Urothelium cell line (cell line): ENCODE measurements at regions not wholly inside any gene's neighbourhood (a gene's known extent, or its start where the extent isn't known, plus 50 kb on each side); places are given as distances from the start of the nearest gene placed in this dataset.
A peak's percentile ranks its signal among the peaks of the same experiment; 100 is the strongest.

Experiments used
- DNase-seq: peaks from one replicate; pipeline ENCODE4 v3.0.0; 2011; ENCODE audit warnings: low spot score, mixed read lengths
- FAIRE-seq: peaks from 2 replicates; lab custom pipeline; 2011; peaks lifted over from hg19 to GRCh38; lab: Jason Lieb, UNC

DNA sequence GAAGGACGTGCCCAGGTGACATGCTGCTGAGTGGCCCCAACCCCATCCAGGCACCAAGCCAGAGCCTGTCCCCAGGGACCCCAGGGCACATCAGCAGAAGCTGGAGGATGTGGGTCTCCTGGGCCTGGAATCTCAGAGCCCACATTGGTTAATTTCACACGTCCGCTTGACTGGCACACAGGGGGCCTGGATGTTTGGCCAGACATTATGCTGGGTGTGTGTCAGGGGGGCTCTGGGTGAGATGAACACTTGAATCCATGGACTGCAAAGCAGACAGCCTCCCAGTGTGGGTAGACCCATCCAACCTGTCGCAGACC is 79.1 kb upstream of the RET start:
- FAIRE-seq (no peak), DNase-seq (no peak)

DNA sequence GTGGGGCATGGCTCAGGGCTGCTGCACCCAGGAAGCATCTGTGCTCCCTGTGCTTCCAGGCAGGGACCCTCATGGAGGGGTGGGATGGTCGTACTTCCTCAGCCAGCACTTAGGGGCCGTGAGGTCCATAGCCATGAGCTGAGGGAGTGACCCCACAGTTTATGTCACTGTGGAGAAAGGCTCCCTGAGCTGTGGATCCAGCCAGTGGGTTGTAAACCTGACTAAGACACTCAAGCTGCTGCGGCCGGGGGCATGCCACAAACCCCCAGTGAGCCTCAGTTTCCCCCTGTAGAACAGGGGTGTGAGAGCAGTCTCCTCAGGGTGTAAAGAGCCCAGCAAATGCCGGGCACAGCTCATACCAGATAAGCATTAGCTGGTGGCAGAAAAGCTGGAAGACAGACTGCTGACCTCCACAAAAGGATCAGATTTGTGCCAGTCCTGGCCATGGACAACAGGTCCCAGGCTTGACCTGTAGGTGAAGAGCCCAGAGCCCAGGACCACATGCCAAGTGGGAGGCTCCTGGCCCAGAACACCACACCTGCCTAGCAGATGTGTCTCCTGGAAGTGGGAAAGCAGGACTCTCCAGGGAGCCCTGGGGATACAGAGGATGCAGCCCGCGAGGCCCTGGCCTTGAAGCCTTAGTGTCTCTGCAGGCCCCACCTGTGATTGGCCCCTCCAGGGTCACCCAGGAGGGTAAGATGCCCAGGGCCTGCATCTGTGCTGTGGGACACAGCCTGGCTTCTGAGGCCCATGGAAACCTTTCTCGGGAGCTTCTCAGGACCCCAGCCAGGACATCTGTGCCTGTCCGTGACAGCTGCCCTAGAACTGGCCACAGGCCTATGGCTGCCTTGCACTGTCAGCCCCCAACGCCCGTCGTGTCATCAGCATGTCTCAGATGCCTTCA is 78.1 kb upstream of the RET start:
- no peak for FAIRE-seq
- DNase-seq, result no peak

DNA sequence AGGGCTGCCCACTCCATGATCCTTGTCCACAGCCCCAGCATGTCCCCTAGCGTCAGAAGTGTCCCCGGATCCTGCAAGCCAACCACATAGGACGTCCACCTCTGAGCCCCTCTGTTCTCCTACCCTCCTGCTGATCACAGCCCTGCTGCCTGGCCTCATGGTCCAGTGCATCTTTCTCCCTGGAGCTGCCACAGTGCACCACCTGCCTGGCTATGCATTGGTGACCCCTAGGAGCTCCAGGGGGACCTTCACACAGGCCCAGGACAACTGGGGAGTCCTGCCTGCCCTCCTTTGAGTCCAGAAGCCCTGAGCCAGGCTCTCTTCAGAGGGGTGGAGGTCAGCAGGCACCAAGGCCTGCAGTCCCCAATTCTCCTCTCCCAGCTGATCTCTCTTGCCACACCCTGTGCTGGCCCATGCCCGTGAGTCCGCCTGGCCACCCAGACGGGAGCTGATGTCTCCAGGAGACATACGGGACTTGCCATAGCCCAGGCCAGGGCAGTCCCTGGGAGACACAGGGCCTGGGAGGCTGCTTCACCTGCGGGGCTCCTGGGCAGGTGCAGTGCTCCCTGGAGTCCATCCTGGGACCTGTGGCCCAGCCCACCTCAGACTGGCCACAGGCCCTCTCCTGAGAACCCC is 77.4 kb upstream of the RET start:
- DNase-seq (no peak), FAIRE-seq (peak; percentile 81)

DNA sequence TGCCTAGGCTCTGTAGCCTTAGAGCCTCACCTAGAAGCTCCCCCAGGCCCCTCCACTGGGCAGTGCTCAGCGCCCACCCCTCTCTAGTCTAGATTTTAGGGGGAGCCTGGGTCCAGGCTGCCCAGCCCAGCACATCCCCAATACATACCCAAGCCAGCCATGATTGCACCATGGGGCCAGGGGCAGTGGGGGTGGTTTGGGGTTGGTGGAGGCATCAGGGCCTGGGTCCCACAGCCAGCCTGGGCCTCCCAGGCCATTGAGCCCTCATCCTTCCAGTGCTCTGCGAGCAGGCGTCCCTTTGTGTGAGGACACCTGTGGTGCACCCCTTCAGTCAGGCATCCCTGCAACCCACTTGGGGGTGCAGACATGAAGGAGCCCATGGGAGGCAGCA is 76.9 kb upstream of the RET start:
- DNase-seq, result no peak
- FAIRE-seq, result peak; percentile 66

DNA sequence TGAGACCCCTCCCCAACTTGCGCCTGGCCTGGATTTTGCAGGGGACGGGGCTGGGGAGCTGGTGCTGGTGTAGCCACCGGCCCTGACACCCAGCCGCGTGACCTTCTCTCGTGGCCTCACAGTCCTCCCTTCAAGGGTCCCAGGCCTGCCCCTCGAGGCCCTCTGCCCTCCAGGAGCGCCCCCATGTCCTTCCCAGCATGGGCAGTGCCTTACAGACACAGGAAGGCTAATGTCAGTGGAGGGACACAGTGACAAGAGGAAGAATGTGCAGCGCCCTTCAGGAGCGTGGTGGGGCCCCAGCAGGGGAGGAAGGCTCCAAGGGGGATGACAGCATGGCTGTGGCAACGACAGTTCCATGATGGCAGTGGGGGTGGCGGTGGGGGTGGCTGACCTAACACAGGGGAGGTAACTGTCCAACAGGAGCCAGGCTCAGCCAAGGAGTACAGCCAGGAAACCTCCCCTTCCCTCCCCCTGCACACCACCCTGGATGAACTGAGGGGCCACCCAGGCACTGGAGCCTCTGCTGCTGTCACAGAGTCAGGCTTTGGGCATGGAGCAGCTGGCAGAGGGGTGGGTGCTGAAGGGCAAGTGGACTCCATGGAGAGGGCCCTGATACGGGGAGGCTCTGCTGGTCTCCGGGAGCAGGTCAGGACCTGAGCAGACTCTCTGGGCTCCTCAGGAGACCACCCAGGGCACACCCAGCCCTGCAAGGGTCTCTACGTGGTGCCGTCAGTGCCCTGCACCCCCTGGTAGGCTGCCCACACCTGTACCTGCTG is 76.0 kb upstream of the RET start:
- DNase-seq (no peak), FAIRE-seq (peak; percentile 27)

DNA sequence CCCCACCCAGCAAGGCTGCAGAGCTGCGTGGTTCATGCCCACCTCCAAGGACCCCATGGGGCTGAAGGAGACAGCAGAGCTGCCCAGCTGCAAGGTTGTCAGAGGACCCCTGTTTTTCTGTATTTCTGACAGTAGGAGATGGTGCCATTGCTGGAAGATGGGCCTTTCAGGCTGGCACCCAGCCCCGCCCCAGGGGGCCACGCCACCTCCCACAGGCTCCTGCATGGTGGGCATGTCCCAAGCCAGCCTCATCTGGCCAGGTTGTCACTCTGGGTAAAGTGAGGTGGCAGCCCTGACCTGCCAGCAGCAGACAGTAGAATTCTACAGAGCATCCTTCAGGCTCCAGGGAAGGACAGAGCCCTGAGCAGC is 75.5 kb upstream of the RET start:
- DNase-seq (no peak), FAIRE-seq (no peak)

DNA sequence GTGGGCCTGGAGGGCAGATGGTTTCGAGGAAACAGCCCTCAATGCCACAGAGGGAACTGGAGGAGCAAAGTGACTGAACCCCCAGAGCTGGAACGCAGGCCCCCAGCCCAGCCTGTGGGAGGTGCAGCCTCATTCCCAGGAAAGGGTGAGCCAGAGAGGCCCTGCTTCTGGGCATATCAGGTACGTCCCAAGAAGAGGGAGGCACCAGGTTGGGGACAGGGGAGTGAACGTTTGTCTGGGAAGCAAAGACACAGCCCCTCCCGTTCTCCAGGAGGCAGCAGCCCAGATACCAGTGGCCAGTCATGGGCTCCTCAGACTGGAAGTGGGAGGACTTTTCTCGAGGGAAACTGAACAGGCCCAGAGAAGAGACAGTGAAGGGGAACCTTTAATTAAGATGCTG is 74.3 kb upstream of the RET start:
- DNase-seq, result no peak
- no peak for FAIRE-seq

DNA sequence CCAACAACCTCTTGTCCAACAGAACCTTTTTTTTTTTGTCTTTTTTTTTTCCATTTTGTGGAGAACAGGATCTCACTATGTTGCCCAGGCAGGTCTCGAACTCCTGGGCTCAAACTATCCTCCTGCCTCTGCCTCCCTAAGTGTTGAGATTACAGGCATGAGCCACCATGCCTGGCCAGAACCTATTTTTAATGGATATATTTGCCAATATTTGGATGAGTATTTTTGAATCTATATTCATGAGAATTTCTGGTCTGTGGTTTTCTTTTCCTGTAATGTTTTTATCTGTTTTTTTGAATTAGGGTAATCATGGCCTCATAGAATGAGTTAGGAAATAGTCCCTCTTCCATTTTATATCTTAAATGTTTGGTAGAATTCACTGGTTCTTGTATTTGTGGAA is 70.4 kb upstream of the RET start:
- no peak for FAIRE-seq

DNA sequence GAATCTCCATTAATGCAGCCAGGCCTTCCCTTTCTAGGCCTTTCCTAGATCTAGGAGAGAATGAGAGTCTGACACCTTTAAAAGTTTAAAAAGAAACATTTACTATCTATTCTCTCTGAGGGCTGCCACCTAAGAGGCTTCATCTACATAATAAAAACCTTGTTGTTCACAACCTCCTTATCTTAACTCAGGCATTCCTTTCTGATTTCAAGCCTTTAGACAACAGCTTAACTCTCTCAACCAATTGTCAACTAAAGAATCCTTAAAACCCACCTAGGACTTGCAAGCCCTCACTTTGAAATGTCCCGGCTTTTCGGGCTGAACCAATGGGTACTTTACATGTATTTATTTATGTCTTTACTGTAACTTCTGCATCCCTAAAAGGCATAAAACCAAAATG is 64.3 kb upstream of the RET start:
- FAIRE-seq, result no peak
- DNase-seq, result no peak

More for the DNA sequence above, 70.4 kb upstream of the RET start:
- DNase-seq, result no peak

DNA sequence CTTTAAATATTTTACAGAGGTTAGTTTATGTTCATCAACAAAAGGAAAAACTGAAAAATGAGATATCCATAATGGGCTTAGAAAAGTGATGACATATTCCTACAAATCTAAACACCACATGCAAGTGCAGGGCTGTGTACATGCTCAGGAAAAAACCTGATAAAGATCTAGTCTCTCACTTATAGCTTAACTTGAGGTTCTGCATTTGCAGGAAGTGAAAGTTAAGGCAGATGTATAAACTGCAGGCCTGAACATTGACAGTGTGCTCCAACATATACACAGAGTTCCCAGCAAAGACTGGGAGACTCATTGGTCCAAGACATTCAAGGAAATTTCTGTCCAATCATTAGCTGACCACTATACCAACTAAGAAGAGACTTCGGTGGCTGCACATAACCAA is 63.8 kb upstream of the RET start:
- FAIRE-seq, result no peak
- no peak for DNase-seq

DNA sequence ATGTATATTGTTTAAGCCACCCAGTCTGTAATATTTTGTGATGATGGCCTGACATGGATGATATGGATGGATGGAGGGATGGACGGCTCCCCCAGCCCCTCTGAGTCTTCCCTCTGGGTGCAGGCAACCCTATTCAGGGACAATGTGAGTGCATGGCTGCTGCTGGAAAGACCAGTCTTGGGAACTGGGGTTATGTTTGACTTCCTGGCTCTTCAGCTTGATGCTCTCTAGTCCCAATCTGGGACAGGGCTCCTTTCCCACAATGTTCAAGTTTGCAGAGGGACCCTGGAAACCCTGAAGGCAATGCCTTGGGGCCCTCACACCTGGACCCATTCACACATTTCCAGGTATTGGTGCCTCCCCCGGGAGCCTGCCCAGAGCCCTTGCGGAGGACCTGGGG is 52.3 kb upstream of the RET start:
- no peak for FAIRE-seq
- no peak for DNase-seq

DNA sequence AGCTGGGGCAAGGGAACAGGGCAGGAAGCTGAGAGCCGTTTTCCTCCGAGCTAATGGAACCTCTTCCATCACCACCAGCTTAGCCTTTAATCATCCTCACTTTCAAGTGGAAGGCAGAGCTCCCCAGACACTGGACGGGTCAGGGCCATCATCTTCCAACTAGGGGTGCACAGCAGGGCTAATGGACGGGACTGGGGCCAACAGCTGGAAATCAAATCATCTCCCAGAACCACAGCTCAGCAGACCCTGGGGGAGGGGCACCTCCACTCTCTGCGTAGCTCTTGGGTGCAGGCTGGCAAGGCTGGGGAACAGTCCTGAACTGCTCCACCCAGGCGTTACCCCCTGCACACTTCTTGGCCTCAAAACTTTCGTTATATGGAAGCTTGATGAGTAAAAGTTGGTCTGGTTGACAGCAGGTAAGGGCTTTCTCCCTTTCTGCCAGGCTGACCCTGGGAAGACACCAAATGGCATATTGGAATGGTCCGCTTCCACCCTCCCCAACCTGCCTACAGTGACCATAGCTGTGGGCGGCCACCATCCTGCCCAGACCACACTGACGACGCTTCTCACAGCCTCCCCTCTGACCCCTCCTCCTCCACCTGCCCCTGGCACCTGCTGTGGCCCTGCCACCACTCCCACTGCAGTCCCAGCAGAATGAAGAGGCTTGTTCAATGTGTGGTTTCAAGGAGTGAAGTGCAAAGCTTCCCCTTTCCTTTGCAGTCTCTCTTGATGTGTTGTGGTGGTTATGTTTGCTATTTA is 51.7 kb upstream of the RET start:
- DNase-seq, result no peak

DNA sequence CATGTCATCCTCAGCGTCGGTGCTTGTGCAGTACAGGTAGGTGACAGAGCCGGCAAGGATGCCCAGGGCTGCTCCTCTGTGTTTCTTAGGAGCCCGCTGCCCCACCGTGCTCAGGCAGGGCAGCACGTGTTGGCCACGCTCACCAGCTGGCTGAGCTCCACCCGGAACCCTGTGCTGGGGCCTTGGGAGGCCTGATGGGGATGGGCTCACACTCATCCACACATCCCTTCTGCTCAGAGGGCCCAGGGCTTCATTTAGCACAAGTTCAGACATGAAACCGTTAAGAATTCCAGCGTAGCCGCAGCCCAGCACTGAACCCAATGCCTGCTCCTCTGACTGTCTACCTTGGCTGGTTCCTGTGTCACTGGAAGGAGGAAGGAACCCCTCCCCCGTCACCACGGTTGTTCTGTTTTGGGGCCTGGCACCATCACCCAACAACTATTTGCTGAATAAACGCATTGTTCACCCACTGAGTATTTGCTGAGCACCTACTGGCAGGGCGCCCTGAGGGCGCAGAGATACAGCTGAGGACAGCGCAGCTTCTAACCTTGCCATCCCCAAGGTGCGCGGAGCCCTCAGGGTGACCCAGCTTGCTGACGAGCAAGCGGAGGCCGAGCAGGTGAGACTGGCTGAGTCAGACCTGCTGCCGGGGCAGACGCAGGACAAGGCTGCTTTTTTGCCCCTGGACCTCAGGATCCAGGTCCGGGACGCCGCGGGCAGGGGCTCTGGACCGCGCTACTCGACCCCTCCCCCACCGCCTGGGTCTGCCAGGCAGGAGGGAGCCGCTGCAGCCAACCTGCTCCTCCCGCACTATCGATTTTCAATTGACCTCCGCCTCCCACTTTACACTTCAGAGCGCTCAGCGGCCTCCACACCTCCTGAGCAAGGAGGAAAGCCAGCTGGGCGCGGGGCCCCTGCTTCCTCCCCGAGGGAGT is 50.6 kb upstream of the RET start:
- DNase-seq, result peak; percentile 79

More for the DNA sequence above, 51.7 kb upstream of the RET start:
- peak; percentile 70 for FAIRE-seq

More for the DNA sequence above, 50.6 kb upstream of the RET start:
- FAIRE-seq, result peak; percentile 86
